ENCODE measurements at regions not wholly inside any gene's neighbourhood (a gene's known extent, or its start where the extent isn't known, plus 50 kb on each side); places are given as distances from the start of the nearest gene placed in this dataset.

DNA sequence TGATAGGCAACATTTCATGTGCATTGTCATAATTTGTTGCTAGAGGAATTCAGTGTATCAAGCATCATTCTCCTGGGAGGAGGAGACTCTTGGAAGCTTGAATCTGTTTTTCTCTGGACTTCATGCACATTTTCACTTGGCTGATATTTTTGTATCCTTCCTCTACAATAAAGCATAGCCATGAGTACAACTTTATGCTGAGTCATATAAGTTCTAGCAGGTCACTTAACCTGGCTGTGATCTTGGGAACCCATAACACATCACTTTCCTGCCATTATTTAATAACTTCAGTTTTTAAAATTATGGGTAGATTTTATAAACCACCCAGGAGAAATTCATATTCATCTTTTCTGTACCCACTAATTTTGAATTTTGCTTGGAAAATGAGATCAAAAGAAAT lies 203.0 kb upstream of the CD96 start:
- no peak for TF ChIP-seq POLR2A (IDR thresholded peaks at IDR 0.05)
- TF ChIP-seq, protein P1, sequence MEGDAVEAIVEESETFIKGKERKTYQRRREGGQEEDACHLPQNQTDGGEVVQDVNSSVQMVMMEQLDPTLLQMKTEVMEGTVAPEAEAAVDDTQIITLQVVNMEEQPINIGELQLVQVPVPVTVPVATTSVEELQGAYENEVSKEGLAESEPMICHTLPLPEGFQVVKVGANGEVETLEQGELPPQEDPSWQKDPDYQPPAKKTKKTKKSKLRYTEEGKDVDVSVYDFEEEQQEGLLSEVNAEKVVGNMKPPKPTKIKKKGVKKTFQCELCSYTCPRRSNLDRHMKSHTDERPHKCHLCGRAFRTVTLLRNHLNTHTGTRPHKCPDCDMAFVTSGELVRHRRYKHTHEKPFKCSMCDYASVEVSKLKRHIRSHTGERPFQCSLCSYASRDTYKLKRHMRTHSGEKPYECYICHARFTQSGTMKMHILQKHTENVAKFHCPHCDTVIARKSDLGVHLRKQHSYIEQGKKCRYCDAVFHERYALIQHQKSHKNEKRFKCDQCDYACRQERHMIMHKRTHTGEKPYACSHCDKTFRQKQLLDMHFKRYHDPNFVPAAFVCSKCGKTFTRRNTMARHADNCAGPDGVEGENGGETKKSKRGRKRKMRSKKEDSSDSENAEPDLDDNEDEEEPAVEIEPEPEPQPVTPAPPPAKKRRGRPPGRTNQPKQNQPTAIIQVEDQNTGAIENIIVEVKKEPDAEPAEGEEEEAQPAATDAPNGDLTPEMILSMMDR (IDR thresholded peaks at IDR 0.05) = no peak
- intact Hi-C loops (cut with DNase I; ENCODE audit: low total_unique reads) = no loop called here
- DNase-seq = no peak
- Histone ChIP-seq H3K27ac (no peak overlapping the region), H3K27me3 (no peaks in the 10 kb centered on the region), H3K9me3 (no peaks in the 10 kb centered on the region), H3K4me1 (no peaks in the 10 kb centered on the region), H3K36me3 (ENCODE audit: low read depth, missing control alignments) (no peaks in the 10 kb centered on the region), H3K4me3 (no peak overlapping the region)

GRCh38 chr3:111351334-111351733 lies 190.7 kb upstream of the CD96 start:
- intact Hi-C loops (cut with DNase I; ENCODE audit: low total_unique reads) = no loop called here
- 64 to 85% methylated on average over 1 of the region's 1 CpG for WGBS, 2 donors
- H3K27ac ChIP-seq = no peak overlapping the region
- no peaks in the 10 kb centered on the region for H3K9me3 ChIP-seq
- H3K36me3 ChIP-seq (ENCODE audit: low read depth, missing control alignments) = no peaks in the 10 kb centered on the region
- no peak for DNase-seq
- no peaks in the 10 kb centered on the region for H3K4me1 ChIP-seq
- TF ChIP-seq, protein P1 (IDR thresholded peaks at IDR 0.05) = no peak
- TF ChIP-seq POLR2A (IDR thresholded peaks at IDR 0.05) = no peak
- no peak overlapping the region for H3K4me3 ChIP-seq
- no peaks in the 10 kb centered on the region for H3K27me3 ChIP-seq

DNA sequence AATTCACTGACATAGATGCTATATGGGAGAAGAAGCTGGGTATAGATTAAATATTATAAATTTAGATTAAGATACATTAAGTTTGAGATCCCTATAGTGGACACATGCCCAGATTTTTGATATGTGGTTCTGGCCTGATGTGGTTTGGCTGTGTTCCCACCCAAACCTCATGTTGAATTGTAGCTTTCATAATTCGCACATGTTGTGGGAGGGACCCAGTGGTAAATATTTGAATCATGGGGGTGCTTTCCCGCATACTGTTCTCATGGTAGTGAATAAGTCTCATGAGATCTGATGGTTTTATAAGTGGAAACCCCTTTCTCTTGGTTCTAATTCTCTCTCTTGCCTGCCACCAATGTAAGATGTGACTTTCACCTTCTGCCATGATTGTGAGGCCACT lies 189.4 kb upstream of the CD96 start:
- intact Hi-C loops (cut with DNase I; ENCODE audit: low total_unique reads) = no loop called here
- H3K4me3 ChIP-seq = no peak overlapping the region
- no peaks in the 10 kb centered on the region for H3K27me3 ChIP-seq
- 90 to 97% methylated on average over 2 of the region's 2 CpGs for WGBS, 2 donors
- no peak for DNase-seq
- no peak overlapping the region for H3K27ac ChIP-seq
- no peaks in the 10 kb centered on the region for H3K36me3 ChIP-seq (ENCODE audit: low read depth, missing control alignments)
- no peaks in the 10 kb centered on the region for H3K4me1 ChIP-seq
- TF ChIP-seq, protein P1 (IDR thresholded peaks at IDR 0.05) = no peak
- TF ChIP-seq POLR2A (IDR thresholded peaks at IDR 0.05) = no peak
- no peaks in the 10 kb centered on the region for H3K9me3 ChIP-seq

DNA sequence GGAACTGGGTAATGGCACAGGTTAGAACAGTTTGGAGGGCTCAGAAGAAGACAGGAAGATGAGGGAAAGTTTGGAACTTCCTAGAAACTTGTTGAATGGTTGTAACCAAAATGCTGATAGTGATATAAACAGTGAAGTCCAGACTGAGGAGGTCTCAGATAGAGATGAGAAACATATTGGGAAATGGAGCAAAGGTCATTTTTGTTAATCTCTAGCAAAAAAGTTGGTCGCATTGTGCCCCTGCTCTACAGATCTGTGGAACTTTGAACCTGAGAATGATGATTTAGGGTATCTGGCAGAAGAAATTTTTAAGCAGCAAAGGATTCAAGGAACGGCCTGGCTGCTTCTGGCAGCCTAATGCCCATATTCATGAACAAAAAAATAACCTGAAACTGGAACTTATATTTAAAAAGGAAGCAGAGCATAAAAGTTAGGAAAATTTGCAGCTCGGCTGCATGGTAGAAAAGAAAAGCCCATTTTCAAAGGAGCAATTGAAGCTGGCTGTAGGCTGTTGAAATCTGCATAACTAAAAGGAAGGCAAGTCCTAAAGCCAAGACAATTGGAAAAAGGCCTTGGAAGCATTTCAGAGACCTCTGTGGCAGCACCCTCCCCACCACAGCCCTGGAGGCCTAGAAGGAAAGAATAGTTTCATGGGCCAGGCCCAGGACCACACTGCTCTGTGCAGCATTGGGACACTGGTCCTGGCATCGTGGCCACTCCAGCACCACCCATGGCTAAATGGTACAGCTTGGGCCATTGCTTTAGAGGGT lies 182.6 kb upstream of the CD96 start:
- DNase-seq = no peak
- Histone ChIP-seq H3K9me3 (no peaks in the 10 kb centered on the region), H3K4me3 (no peak overlapping the region), H3K4me1 (no peaks in the 10 kb centered on the region), H3K27me3 (no peaks in the 10 kb centered on the region), H3K36me3 (ENCODE audit: low read depth, missing control alignments) (no peaks in the 10 kb centered on the region), H3K27ac (no peak overlapping the region)
- intact Hi-C loops (cut with DNase I; ENCODE audit: low total_unique reads) = no loop called here
- TF ChIP-seq, protein P1 (IDR thresholded peaks at IDR 0.05) = no peak
- TF ChIP-seq POLR2A (IDR thresholded peaks at IDR 0.05) = no peak
- 81 to 92% methylated on average over 3 to 4 of the region's 4 CpGs for WGBS, 2 donors

DNA sequence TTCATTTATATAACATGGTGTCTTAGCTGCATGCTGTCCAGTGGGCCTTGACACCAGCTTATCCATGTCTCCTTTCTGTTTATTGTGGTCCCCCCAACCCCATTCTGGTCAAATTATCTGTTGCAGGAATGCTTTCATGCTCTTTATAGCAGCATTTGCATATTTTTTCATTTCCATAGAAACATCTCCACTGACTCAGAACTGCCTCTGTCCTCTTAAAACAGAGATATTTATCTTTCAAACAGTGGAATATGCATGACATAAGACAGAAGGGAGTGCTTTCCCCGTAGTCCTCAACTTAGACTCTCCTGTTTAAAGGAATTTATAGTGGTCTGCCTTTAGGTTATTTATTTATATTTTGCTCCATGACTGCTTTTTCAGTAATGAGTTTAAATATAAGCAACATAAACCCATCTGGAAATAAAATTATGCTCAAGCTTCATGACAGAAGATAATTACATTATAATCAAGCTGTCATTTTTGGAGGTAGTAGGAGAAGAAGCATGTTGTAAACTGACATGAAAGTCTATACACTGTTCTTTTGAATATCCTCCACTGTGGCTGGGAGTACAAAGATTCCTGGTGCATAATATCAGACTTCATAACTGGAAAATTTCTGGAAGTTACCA lies 179.5 kb upstream of the CD96 start:
- DNase-seq = no peak
- Histone ChIP-seq H3K9me3 (no peaks in the 10 kb centered on the region), H3K36me3 (ENCODE audit: low read depth, missing control alignments) (no peaks in the 10 kb centered on the region), H3K27ac (no peak overlapping the region), H3K27me3 (no peaks in the 10 kb centered on the region), H3K4me1 (no peaks in the 10 kb centered on the region), H3K4me3 (no peak overlapping the region)
- 35 to 56% methylated on average over 1 of the region's 1 CpG for WGBS, 2 donors
- intact Hi-C loops (cut with DNase I; ENCODE audit: low total_unique reads) = no loop called here
- no peak for TF ChIP-seq POLR2A (IDR thresholded peaks at IDR 0.05)

Data from testis (tissue), 2 donors.